ENCODE measurements at regions not wholly inside any gene's neighbourhood (a gene's known extent, or its start where the extent isn't known, plus 50 kb on each side); places are given as distances from the start of the nearest gene placed in this dataset.

- DNase-seq = no peak
These were observed 521.8 kb upstream of the DIPK2B start for GRCh38 chrX:45722471-45722870.

- no peak for DNase-seq
These were observed 519.2 kb upstream of the DIPK2B start for GRCh38 chrX:45719751-45720501.

GRCh38 chrX:45718676-45719075, 518.0 kb upstream of the DIPK2B start:
- DNase-seq = no peak

- no peak for DNase-seq
These were observed 516.1 kb upstream of the DIPK2B start for GRCh38 chrX:45716750-45717149.

GRCh38 chrX:45715748-45716147, 515.1 kb upstream of the DIPK2B start:
- no peak for DNase-seq

GRCh38 chrX:45714866-45715265, 514.2 kb upstream of the DIPK2B start:
- no peak for DNase-seq

GRCh38 chrX:45712067-45712466, 511.4 kb upstream of the DIPK2B start:
- DNase-seq = no peak

GRCh38 chrX:45711231-45711630, 510.6 kb upstream of the DIPK2B start:
- no peak for DNase-seq

- DNase-seq = no peak
These were observed 509.6 kb upstream of the DIPK2B start for GRCh38 chrX:45710081-45710801.

GRCh38 chrX:45709381-45709780, 508.7 kb upstream of the DIPK2B start:
- no peak for DNase-seq

GRCh38 chrX:45699158-45699557, 498.5 kb upstream of the DIPK2B start:
- no peak for DNase-seq

- DNase-seq = no peak
These were observed 496.9 kb upstream of the DIPK2B start for GRCh38 chrX:45697591-45697990.

GRCh38 chrX:45696736-45697135, 496.1 kb upstream of the DIPK2B start:
- DNase-seq = no peak

- DNase-seq = no peak
These were observed 489.3 kb upstream of the DIPK2B start for GRCh38 chrX:45689971-45690370.

- no peak for DNase-seq
These were observed 483.2 kb upstream of the DIPK2B start for GRCh38 chrX:45683914-45684313.

GRCh38 chrX:45681891-45682290, 481.2 kb upstream of the DIPK2B start:
- DNase-seq = no peak

GRCh38 chrX:45669715-45670340, 469.2 kb upstream of the DIPK2B start:
- no peak for DNase-seq

GRCh38 chrX:45668686-45669443, 468.2 kb upstream of the DIPK2B start:
- no peak for DNase-seq

GRCh38 chrX:45667666-45668065, 467.0 kb upstream of the DIPK2B start:
- DNase-seq = no peak

GRCh38 chrX:45664727-45665290, 464.1 kb upstream of the DIPK2B start:
- no peak for DNase-seq

GRCh38 chrX:45660477-45660876, 459.8 kb upstream of the DIPK2B start:
- DNase-seq = no peak

GRCh38 chrX:45633419-45633818, 432.7 kb upstream of the DIPK2B start:
- no peak for DNase-seq

- no peak for DNase-seq
These were observed 431.8 kb upstream of the DIPK2B start for GRCh38 chrX:45632506-45632905.

Data from NCI-H1417 treated with DMSO at 0.1 percent for 48 hours (cell line).